WTC11 (cell line): ENCODE measurements at regions not wholly inside any gene's neighbourhood (a gene's known extent, or its start where the extent isn't known, plus 50 kb on each side); places are given as distances from the start of the nearest gene placed in this dataset.
A peak's percentile ranks its signal among the peaks of the same experiment; 100 is the strongest.

Experiments used
- ATAC-seq: fragments of 200-7000 bp; cut with Tn5 transposase; 2 replicates; pipeline ENCODE4 v1.10.0; 2021; ENCODE audit warnings: mild to moderate bottlenecking, moderate library complexity
- CTCF ChIA-PET: fragments of 300-600 bp; sonication (Branson Sonifier 250); formaldehyde crosslinking; loops from one replicate; lab custom pipeline; 2021; ENCODE audit warnings: antibody characterized with exemption; lab: Charles Lee
- POLR2A ChIA-PET: fragments of 350-600 bp; sonication (Branson Sonifier 250); formaldehyde crosslinking; loops from one replicate; lab custom pipeline; 2021; ENCODE audit warnings: antibody characterized with exemption; lab: Charles Lee
- DNase-seq: peaks from one replicate; pipeline ENCODE4 v3.0.0; 2021; ENCODE audit warnings: low spot score
- H3K27ac Mint-ChIP-seq: 2 replicates; pipeline ENCODE4 v1.8.0; 2021; ENCODE audit warnings: mixed read lengths
- H3K27me3 Mint-ChIP-seq: 2 replicates; pipeline ENCODE4 v1.8.0; 2021; ENCODE audit warnings: low read depth, mild to moderate bottlenecking, moderate library complexity, mixed read lengths
- H3K36me3 Mint-ChIP-seq: 2 replicates; pipeline ENCODE4 v1.8.0; 2021; ENCODE audit warnings: mixed read lengths
- H3K4me1 Mint-ChIP-seq: 2 replicates; pipeline ENCODE4 v1.8.0; 2022; ENCODE audit warnings: mixed read lengths
- H3K4me3 Mint-ChIP-seq: 2 replicates; pipeline ENCODE4 v1.8.0; 2021; ENCODE audit warnings: mild to moderate bottlenecking, moderate library complexity, mixed read lengths
- H3K9me3 Mint-ChIP-seq: 2 replicates; pipeline ENCODE4 v1.8.0; 2021; ENCODE audit warnings: mixed read lengths
- CREM ChIP-seq: sonication (generic); formaldehyde crosslinking; IDR thresholded peaks from 2 replicates; pipeline ENCODE4 v1.8.1; 2022; ENCODE audit warnings: mild to moderate bottlenecking, missing genetic modification reagents, moderate library complexity
- FOXJ3 ChIP-seq: sonication (generic); formaldehyde crosslinking; IDR thresholded peaks from 2 replicates; pipeline ENCODE4 v1.9.0; 2021; ENCODE audit warnings: missing genetic modification reagents, mild to moderate bottlenecking, borderline replicate concordance
- GRHL2 ChIP-seq: fragments of 250-450 bp; sonication (Bioruptor Pico); IDR thresholded peaks from 2 replicates; pipeline ENCODE4 v1.8.0; 2022; ENCODE audit warnings: mild to moderate bottlenecking, moderate library complexity; ENCODE audit not compliant: insufficient replicate concordance, severe bottlenecking
- GTF2I ChIP-seq: fragments of 250-450 bp; sonication (Bioruptor Pico); conservative IDR thresholded peaks from 2 replicates; pipeline ENCODE4 v1.4.0; 2021; ENCODE audit warnings: mild to moderate bottlenecking
- JUN ChIP-seq: sonication (generic); formaldehyde crosslinking; IDR thresholded peaks from 2 replicates; pipeline ENCODE4 v1.8.0; 2023; ENCODE audit warnings: mild to moderate bottlenecking, missing genetic modification reagents
- KAT7 ChIP-seq: sonication (generic); formaldehyde crosslinking; IDR thresholded peaks from 2 replicates; pipeline ENCODE4 v1.8.1; 2023; ENCODE audit warnings: missing genetic modification reagents, mild to moderate bottlenecking, borderline replicate concordance
- NFYB ChIP-seq: sonication (generic); formaldehyde crosslinking; conservative IDR thresholded peaks from 2 replicates; pipeline ENCODE4 v1.8.0; 2022; ENCODE audit warnings: low read depth, missing genetic modification reagents
- OVOL2 ChIP-seq: fragments of 250-450 bp; sonication (Bioruptor Pico); IDR thresholded peaks from 2 replicates; pipeline ENCODE4 v1.9.0; 2021; ENCODE audit warnings: mild to moderate bottlenecking, borderline replicate concordance
- RORB ChIP-seq: fragments of 250-450 bp; sonication (Bioruptor Pico); IDR thresholded peaks from 2 replicates; pipeline ENCODE4 v1.9.0; 2021; ENCODE audit warnings: mild to moderate bottlenecking
- TEAD1 ChIP-seq: sonication (generic); formaldehyde crosslinking; IDR thresholded peaks from 2 replicates; pipeline ENCODE4 v1.8.0; 2022; ENCODE audit warnings: mild to moderate bottlenecking, missing genetic modification reagents
- TEAD4 ChIP-seq: sonication (generic); formaldehyde crosslinking; IDR thresholded peaks from 2 replicates; pipeline ENCODE4 v1.8.0; 2022; ENCODE audit warnings: mild to moderate bottlenecking, missing genetic modification reagents
- ZNF138 ChIP-seq: sonication (generic); formaldehyde crosslinking; conservative IDR thresholded peaks from 2 replicates; pipeline ENCODE4 v1.8.1; 2022; ENCODE audit warnings: mild to moderate bottlenecking, moderate library complexity, missing genetic modification reagents
- ZNF219 ChIP-seq: sonication (generic); formaldehyde crosslinking; IDR thresholded peaks from 2 replicates; pipeline ENCODE4 v1.8.0; 2023; ENCODE audit warnings: missing genetic modification reagents, mild to moderate bottlenecking, borderline replicate concordance
- ZNF263 ChIP-seq: sonication (generic); formaldehyde crosslinking; IDR thresholded peaks from 2 replicates; pipeline ENCODE4 v1.8.1; 2022; ENCODE audit warnings: low read depth, mild to moderate bottlenecking, moderate library complexity, missing genetic modification reagents
- TF ChIP-seq, protein P1 (sequence below): sonication (generic); formaldehyde crosslinking; IDR thresholded peaks from 2 replicates; pipeline ENCODE4 v1.8.0; 2023; ENCODE audit warnings: missing genetic modification reagents, mild to moderate bottlenecking, borderline replicate concordance
- TF ChIP-seq, protein P2 (sequence below): fragments of 250-450 bp; sonication (Bioruptor Pico); IDR thresholded peaks from 2 replicates; pipeline ENCODE4 v1.8.0; 2021; ENCODE audit warnings: mild to moderate bottlenecking
- TF ChIP-seq, protein P3 (sequence below): fragments of 250-450 bp; sonication (Bioruptor Pico); IDR thresholded peaks from 2 replicates; pipeline ENCODE4 v2.1.2; 2022; ENCODE audit warnings: mild to moderate bottlenecking, moderate library complexity
- TF ChIP-seq, protein P4 (sequence below): sonication (generic); formaldehyde crosslinking; IDR thresholded peaks from 2 replicates; pipeline ENCODE4 v1.8.1; 2022; ENCODE audit warnings: mild to moderate bottlenecking, missing genetic modification reagents, moderate library complexity, borderline replicate concordance
- TF ChIP-seq, protein P5 (sequence below): sonication (generic); formaldehyde crosslinking; IDR thresholded peaks from 2 replicates; pipeline ENCODE4 v1.8.0; 2022; ENCODE audit warnings: mild to moderate bottlenecking, missing genetic modification reagents
- TF ChIP-seq, protein P6 (sequence below): fragments of 250-450 bp; sonication (Bioruptor Pico); IDR thresholded peaks from 2 replicates; pipeline ENCODE4 v1.9.0; 2021; ENCODE audit warnings: mild to moderate bottlenecking
- TF ChIP-seq, protein P7 (sequence below): sonication (generic); formaldehyde crosslinking; IDR thresholded peaks from 2 replicates; pipeline ENCODE4 v1.8.1; 2023; ENCODE audit warnings: mild to moderate bottlenecking, moderate library complexity, missing genetic modification reagents
- TF ChIP-seq, protein P8 (sequence below): fragments of 200-600 bp; IDR thresholded peaks from 2 replicates; pipeline ENCODE4 v1.8.0; 2022; ENCODE audit warnings: antibody characterized with exemption

DNA sequence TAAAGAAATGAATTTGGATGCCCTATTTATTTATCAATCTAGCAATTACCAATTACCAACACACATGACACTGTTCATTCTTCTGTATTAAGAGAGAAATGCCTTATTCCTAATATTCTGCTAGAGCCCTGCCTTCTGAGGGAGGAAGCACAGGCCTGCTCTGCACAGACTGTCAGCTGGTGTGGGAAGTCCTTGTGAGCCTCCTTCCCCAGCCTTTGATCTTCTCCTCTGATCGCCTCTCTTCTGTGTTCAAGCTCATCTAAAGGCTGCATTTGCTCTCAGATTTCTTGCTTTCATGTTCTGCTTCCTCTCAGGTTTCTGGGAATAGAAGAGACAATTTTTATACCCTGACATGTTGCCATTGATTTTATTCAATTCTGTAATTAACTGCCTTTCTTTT lies 290.6 kb upstream of the UMPS start (continued):
- TF ChIP-seq, protein P1, sequence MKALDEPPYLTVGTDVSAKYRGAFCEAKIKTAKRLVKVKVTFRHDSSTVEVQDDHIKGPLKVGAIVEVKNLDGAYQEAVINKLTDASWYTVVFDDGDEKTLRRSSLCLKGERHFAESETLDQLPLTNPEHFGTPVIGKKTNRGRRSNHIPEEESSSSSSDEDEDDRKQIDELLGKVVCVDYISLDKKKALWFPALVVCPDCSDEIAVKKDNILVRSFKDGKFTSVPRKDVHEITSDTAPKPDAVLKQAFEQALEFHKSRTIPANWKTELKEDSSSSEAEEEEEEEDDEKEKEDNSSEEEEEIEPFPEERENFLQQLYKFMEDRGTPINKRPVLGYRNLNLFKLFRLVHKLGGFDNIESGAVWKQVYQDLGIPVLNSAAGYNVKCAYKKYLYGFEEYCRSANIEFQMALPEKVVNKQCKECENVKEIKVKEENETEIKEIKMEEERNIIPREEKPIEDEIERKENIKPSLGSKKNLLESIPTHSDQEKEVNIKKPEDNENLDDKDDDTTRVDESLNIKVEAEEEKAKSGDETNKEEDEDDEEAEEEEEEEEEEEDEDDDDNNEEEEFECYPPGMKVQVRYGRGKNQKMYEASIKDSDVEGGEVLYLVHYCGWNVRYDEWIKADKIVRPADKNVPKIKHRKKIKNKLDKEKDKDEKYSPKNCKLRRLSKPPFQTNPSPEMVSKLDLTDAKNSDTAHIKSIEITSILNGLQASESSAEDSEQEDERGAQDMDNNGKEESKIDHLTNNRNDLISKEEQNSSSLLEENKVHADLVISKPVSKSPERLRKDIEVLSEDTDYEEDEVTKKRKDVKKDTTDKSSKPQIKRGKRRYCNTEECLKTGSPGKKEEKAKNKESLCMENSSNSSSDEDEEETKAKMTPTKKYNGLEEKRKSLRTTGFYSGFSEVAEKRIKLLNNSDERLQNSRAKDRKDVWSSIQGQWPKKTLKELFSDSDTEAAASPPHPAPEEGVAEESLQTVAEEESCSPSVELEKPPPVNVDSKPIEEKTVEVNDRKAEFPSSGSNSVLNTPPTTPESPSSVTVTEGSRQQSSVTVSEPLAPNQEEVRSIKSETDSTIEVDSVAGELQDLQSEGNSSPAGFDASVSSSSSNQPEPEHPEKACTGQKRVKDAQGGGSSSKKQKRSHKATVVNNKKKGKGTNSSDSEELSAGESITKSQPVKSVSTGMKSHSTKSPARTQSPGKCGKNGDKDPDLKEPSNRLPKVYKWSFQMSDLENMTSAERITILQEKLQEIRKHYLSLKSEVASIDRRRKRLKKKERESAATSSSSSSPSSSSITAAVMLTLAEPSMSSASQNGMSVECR, result no peak
- TF ChIP-seq OVOL2 (CRISPR knock-in tag) (no peak), GTF2I (CRISPR knock-in tag) (no peak), CREM (CRISPR knock-in tag) (no peak), JUN (no peak), TEAD4 (CRISPR knock-in tag) (no peak), ZNF263 (CRISPR knock-in tag) (no peak), GRHL2 (CRISPR knock-in tag) (no peak)
- TF ChIP-seq, protein P2, sequence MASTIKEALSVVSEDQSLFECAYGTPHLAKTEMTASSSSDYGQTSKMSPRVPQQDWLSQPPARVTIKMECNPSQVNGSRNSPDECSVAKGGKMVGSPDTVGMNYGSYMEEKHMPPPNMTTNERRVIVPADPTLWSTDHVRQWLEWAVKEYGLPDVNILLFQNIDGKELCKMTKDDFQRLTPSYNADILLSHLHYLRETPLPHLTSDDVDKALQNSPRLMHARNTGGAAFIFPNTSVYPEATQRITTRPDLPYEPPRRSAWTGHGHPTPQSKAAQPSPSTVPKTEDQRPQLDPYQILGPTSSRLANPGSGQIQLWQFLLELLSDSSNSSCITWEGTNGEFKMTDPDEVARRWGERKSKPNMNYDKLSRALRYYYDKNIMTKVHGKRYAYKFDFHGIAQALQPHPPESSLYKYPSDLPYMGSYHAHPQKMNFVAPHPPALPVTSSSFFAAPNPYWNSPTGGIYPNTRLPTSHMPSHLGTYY, result no peak
- TF ChIP-seq, protein P3, sequence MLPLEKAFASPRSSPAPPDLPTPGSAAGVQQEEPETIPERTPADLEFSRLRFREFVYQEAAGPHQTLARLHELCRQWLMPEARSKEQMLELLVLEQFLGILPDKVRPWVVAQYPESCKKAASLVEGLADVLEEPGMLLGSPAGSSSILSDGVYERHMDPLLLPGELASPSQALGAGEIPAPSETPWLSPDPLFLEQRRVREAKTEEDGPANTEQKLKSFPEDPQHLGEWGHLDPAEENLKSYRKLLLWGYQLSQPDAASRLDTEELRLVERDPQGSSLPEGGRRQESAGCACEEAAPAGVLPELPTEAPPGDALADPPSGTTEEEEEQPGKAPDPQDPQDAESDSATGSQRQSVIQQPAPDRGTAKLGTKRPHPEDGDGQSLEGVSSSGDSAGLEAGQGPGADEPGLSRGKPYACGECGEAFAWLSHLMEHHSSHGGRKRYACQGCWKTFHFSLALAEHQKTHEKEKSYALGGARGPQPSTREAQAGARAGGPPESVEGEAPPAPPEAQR (CRISPR knock-in tag), result no peak
- TF ChIP-seq, protein P4, sequence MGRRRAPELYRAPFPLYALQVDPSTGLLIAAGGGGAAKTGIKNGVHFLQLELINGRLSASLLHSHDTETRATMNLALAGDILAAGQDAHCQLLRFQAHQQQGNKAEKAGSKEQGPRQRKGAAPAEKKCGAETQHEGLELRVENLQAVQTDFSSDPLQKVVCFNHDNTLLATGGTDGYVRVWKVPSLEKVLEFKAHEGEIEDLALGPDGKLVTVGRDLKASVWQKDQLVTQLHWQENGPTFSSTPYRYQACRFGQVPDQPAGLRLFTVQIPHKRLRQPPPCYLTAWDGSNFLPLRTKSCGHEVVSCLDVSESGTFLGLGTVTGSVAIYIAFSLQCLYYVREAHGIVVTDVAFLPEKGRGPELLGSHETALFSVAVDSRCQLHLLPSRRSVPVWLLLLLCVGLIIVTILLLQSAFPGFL (CRISPR knock-in tag), result no peak
- TF ChIP-seq, protein P5, sequence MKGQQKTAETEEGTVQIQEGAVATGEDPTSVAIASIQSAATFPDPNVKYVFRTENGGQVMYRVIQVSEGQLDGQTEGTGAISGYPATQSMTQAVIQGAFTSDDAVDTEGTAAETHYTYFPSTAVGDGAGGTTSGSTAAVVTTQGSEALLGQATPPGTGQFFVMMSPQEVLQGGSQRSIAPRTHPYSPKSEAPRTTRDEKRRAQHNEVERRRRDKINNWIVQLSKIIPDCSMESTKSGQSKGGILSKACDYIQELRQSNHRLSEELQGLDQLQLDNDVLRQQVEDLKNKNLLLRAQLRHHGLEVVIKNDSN (CRISPR knock-in tag), result no peak
- TF ChIP-seq, protein P6, sequence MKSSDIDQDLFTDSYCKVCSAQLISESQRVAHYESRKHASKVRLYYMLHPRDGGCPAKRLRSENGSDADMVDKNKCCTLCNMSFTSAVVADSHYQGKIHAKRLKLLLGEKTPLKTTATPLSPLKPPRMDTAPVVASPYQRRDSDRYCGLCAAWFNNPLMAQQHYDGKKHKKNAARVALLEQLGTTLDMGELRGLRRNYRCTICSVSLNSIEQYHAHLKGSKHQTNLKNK (CRISPR knock-in tag), result no peak
- TF ChIP-seq, protein P7, sequence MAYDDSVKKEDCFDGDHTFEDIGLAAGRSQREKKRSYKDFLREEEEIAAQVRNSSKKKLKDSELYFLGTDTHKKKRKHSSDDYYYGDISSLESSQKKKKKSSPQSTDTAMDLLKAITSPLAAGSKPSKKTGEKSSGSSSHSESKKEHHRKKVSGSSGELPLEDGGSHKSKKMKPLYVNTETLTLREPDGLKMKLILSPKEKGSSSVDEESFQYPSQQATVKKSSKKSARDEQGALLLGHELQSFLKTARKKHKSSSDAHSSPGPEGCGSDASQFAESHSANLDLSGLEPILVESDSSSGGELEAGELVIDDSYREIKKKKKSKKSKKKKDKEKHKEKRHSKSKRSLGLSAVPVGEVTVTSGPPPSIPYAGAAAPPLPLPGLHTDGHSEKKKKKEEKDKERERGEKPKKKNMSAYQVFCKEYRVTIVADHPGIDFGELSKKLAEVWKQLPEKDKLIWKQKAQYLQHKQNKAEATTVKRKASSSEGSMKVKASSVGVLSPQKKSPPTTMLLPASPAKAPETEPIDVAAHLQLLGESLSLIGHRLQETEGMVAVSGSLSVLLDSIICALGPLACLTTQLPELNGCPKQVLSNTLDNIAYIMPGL (CRISPR knock-in tag), result no peak
- TF ChIP-seq, all 79 proteins: peak for 0

DNA sequence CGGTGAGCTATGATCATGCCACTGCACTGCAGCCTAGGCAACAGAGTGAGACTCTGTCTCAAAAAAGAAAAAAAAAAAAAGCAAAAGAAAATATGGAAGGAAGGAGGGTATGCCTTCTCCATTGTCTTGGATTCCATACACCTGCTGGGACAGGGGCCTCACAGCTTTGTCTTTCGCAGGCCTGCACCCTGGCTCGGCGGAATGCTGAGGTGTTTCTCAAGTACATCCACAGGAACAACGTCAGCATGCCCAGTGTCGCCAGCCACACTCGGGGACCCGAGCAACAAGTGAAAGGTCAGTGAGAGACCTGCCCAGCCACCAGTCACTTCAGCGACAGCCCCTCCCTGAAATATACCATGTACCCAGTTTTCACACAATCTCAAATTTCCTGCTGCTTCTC lies 288.5 kb upstream of the UMPS start:
- Mint-ChIP-seq H3K36me3 (no peaks in the 10 kb centered on the region), H3K4me1 (peaks cover 32% of the 10 kb centered on the region), H3K4me3 (no peak overlapping the region), H3K27me3 (no peaks in the 10 kb centered on the region), H3K9me3 (peaks cover 8% of the 10 kb centered on the region; the same call in 1 of the 2 replicates), H3K27ac (no peak overlapping the region)
- ATAC-seq (peak; percentile 67), DNase-seq (peak; percentile 19)
- ChIA-PET CTCF (no interaction called here), POLR2A (interaction anchor here (0.6 kb wide), 3 partner anchors 44 to 414 kb away, joined by 4 to 6 read pairs (median 4); no protein-coding TSS in a partner anchor)
- TF ChIP-seq, protein P8, sequence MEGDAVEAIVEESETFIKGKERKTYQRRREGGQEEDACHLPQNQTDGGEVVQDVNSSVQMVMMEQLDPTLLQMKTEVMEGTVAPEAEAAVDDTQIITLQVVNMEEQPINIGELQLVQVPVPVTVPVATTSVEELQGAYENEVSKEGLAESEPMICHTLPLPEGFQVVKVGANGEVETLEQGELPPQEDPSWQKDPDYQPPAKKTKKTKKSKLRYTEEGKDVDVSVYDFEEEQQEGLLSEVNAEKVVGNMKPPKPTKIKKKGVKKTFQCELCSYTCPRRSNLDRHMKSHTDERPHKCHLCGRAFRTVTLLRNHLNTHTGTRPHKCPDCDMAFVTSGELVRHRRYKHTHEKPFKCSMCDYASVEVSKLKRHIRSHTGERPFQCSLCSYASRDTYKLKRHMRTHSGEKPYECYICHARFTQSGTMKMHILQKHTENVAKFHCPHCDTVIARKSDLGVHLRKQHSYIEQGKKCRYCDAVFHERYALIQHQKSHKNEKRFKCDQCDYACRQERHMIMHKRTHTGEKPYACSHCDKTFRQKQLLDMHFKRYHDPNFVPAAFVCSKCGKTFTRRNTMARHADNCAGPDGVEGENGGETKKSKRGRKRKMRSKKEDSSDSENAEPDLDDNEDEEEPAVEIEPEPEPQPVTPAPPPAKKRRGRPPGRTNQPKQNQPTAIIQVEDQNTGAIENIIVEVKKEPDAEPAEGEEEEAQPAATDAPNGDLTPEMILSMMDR, result no peak
- TF ChIP-seq TEAD1 (CRISPR knock-in tag), result no peak
- TF ChIP-seq NFYB (CRISPR knock-in tag), result no peak
- no peak for TF ChIP-seq FOXJ3 (CRISPR knock-in tag)
- TF ChIP-seq ZNF138 (CRISPR knock-in tag), result no peak
- no peak for TF ChIP-seq JUN
- no peak for TF ChIP-seq ZNF219 (CRISPR knock-in tag)
- TF ChIP-seq KAT7 (CRISPR knock-in tag), result no peak
- TF ChIP-seq RORB (CRISPR knock-in tag), result no peak
